AG20443 (cell line): ENCODE measurements at regions not wholly inside any gene's neighbourhood (a gene's known extent, or its start where the extent isn't known, plus 50 kb on each side); places are given as distances from the start of the nearest gene placed in this dataset.

Experiments used
- DNase-seq: peaks from one replicate; pipeline ENCODE4 v3.0.0; 2012; ENCODE audit warnings: low spot score, mixed read lengths

- no peak for DNase-seq
Measured at GRCh38 chr3:159844801-159845261, 143.8 kb upstream of the IL12A start.

GRCh38 chr3:159845737-159846136, 142.9 kb upstream of the IL12A start:
- DNase-seq, result no peak

GRCh38 chr3:159846255-159846654, 142.4 kb upstream of the IL12A start:
- DNase-seq, result no peak

GRCh38 chr3:159848348-159849118, 140.1 kb upstream of the IL12A start:
- DNase-seq, result no peak

GRCh38 chr3:159850481-159850880, 138.2 kb upstream of the IL12A start:
- no peak for DNase-seq

GRCh38 chr3:159852266-159852665, 136.4 kb upstream of the IL12A start:
- DNase-seq, result no peak

- DNase-seq, result peak; percentile 53
Measured at GRCh38 chr3:159852821-159853505, 135.7 kb upstream of the IL12A start.

GRCh38 chr3:159853506-159853864, 135.2 kb upstream of the IL12A start:
- no peak for DNase-seq

- DNase-seq, result peak; percentile 81
Measured at GRCh38 chr3:159854500-159855124, 134.0 kb upstream of the IL12A start.

GRCh38 chr3:159855599-159856346, 132.9 kb upstream of the IL12A start:
- DNase-seq, result no peak

GRCh38 chr3:159856590-159857104, 132.0 kb upstream of the IL12A start:
- DNase-seq, result no peak

GRCh38 chr3:159857840-159858239, 130.8 kb upstream of the IL12A start:
- DNase-seq, result no peak

GRCh38 chr3:159858650-159859049, 130.0 kb upstream of the IL12A start:
- DNase-seq, result no peak

- DNase-seq, result no peak
Measured at GRCh38 chr3:159859424-159859823, 129.2 kb upstream of the IL12A start.

- DNase-seq, result no peak
Measured at GRCh38 chr3:159859836-159860235, 128.8 kb upstream of the IL12A start.

- DNase-seq, result no peak
Measured at GRCh38 chr3:159860269-159861116, 128.1 kb upstream of the IL12A start.

- no peak for DNase-seq
Measured at GRCh38 chr3:159861369-159861987, 127.2 kb upstream of the IL12A start.

- peak; percentile 24 for DNase-seq
Measured at GRCh38 chr3:159865041-159865579, 123.5 kb upstream of the IL12A start.

- no peak for DNase-seq
Measured at GRCh38 chr3:159866201-159866746, 122.4 kb upstream of the IL12A start.

- DNase-seq, result no peak
Measured at GRCh38 chr3:159867372-159867771, 121.3 kb upstream of the IL12A start.
